ENCODE measurements at regions not wholly inside any gene's neighbourhood (a gene's known extent, or its start where the extent isn't known, plus 50 kb on each side); places are given as distances from the start of the nearest gene placed in this dataset.

GRCh38 chr10:61248013-61248412 is 205.2 kb downstream of the TMEM26 start:
- TF ChIP-seq, protein P1, sequence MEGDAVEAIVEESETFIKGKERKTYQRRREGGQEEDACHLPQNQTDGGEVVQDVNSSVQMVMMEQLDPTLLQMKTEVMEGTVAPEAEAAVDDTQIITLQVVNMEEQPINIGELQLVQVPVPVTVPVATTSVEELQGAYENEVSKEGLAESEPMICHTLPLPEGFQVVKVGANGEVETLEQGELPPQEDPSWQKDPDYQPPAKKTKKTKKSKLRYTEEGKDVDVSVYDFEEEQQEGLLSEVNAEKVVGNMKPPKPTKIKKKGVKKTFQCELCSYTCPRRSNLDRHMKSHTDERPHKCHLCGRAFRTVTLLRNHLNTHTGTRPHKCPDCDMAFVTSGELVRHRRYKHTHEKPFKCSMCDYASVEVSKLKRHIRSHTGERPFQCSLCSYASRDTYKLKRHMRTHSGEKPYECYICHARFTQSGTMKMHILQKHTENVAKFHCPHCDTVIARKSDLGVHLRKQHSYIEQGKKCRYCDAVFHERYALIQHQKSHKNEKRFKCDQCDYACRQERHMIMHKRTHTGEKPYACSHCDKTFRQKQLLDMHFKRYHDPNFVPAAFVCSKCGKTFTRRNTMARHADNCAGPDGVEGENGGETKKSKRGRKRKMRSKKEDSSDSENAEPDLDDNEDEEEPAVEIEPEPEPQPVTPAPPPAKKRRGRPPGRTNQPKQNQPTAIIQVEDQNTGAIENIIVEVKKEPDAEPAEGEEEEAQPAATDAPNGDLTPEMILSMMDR (IDR thresholded peaks at IDR 0.05) = no peak
- no peak for TF ChIP-seq POLR2A (IDR thresholded peaks at IDR 0.05)

All from Peyer's patch (tissue), 4 donors.